ENCODE measurements at regions not wholly inside any gene's neighbourhood (a gene's known extent, or its start where the extent isn't known, plus 50 kb on each side); places are given as distances from the start of the nearest gene placed in this dataset.

DNA sequence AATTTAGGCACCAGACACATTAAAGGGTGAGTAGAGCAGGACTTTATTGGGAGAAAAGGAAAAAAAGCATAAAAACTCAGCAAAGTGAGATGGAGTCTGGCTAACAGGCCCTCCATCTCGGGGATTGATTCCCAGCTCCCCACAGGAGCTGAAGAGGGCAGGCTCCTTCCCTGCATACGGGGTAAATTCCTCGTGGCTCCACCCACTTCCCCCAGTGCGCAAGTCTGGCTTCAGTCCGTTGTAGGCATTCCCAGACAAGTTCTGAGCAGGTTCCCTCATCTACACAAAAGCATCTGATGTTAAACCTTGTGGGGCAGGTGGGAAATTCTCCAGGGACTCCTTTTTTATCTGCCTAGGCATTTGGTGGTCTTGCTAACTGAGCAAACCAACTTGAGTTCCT, 722.6 kb downstream of the ZNF385D start:
- ATAC-seq = no peak
- no peak for FAIRE-seq
- no peaks in the 10 kb centered on the region for H3K79me2 ChIP-seq (ENCODE audit: control insufficient read depth, insufficient read depth, low read length)
- H3K27ac ChIP-seq (ENCODE audit: control insufficient read depth, insufficient read depth) = no peak overlapping the region
- ChIA-PET CTCF (no interaction called here), SMC1A (ENCODE audit: uncharacterized antibody, unreplicated experiment) (no interaction called here), RAD21 (ENCODE audit: unreplicated experiment) (no interaction called here), POLR2A (no interaction called here)
- H4K20me1 ChIP-seq (ENCODE audit: control insufficient read depth, insufficient read depth) = no peaks in the 10 kb centered on the region
- no peaks in the 10 kb centered on the region for H3K4me1 ChIP-seq (ENCODE audit: control insufficient read depth, insufficient read depth, low read length)
- intact Hi-C loops (cut with micrococcal nuclease; ENCODE audit: unreplicated experiment) = no loop called here
- no peaks in the 10 kb centered on the region for H3K27me3 ChIP-seq (replicated peaks in 1 of 2; ENCODE audit: control insufficient read depth in 2 of 2, insufficient read depth in 2 of 2, low read length in 1 of 2)
- H2AFZ ChIP-seq (ENCODE audit: control insufficient read depth, low read depth, low read length) = no peak overlapping the region
- H3K9ac ChIP-seq (ENCODE audit: control insufficient read depth, insufficient read depth, low read length) = no peak overlapping the region
- in situ Hi-C loops (cut with MboI) = no loop called here
- no TSS peak for BruUV-seq (replicated peaks)
- no peaks in the 10 kb centered on the region for H3K9me3 ChIP-seq (replicated peaks; ENCODE audit: control insufficient read depth, insufficient read depth, low read length)
- H3K36me3 ChIP-seq (ENCODE audit: control insufficient read depth in 2 of 2, insufficient read depth in 2 of 2, low read length in 1 of 2) = no peaks in the 10 kb centered on the region
- no peak overlapping the region for H3K4me2 ChIP-seq (ENCODE audit: control insufficient read depth, insufficient read depth)
- no peak for DNase-seq (ENCODE audit: low read depth, low spot score)
- no peak overlapping the region for H3K4me3 ChIP-seq
- no peak for TF ChIP-seq IKZF1 (conservative IDR thresholded peaks at IDR 0.05)
- no peak for TF ChIP-seq CBFB (IDR thresholded peaks at IDR 0.05; ENCODE audit: low read depth)
- no peak for TF ChIP-seq EGR1 (IDR thresholded peaks at IDR 0.05; ENCODE audit: borderline replicate concordance in 1 of 2, low read depth in 2 of 2, low read length in 2 of 2)
- TF ChIP-seq, protein P1, sequence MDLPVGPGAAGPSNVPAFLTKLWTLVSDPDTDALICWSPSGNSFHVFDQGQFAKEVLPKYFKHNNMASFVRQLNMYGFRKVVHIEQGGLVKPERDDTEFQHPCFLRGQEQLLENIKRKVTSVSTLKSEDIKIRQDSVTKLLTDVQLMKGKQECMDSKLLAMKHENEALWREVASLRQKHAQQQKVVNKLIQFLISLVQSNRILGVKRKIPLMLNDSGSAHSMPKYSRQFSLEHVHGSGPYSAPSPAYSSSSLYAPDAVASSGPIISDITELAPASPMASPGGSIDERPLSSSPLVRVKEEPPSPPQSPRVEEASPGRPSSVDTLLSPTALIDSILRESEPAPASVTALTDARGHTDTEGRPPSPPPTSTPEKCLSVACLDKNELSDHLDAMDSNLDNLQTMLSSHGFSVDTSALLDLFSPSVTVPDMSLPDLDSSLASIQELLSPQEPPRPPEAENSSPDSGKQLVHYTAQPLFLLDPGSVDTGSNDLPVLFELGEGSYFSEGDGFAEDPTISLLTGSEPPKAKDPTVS (IDR thresholded peaks at IDR 0.05; ENCODE audit: low read depth, low read length) = no peak
- TF ChIP-seq CBX3 (IDR thresholded peaks at IDR 0.05; ENCODE audit: borderline replicate concordance, low read depth) = no peak
- TF ChIP-seq HDGF (IDR thresholded peaks at IDR 0.05) = no peak
- no peak for TF ChIP-seq HCFC1 (IDR thresholded peaks at IDR 0.05; ENCODE audit: low read length)
- TF ChIP-seq, protein P2, sequence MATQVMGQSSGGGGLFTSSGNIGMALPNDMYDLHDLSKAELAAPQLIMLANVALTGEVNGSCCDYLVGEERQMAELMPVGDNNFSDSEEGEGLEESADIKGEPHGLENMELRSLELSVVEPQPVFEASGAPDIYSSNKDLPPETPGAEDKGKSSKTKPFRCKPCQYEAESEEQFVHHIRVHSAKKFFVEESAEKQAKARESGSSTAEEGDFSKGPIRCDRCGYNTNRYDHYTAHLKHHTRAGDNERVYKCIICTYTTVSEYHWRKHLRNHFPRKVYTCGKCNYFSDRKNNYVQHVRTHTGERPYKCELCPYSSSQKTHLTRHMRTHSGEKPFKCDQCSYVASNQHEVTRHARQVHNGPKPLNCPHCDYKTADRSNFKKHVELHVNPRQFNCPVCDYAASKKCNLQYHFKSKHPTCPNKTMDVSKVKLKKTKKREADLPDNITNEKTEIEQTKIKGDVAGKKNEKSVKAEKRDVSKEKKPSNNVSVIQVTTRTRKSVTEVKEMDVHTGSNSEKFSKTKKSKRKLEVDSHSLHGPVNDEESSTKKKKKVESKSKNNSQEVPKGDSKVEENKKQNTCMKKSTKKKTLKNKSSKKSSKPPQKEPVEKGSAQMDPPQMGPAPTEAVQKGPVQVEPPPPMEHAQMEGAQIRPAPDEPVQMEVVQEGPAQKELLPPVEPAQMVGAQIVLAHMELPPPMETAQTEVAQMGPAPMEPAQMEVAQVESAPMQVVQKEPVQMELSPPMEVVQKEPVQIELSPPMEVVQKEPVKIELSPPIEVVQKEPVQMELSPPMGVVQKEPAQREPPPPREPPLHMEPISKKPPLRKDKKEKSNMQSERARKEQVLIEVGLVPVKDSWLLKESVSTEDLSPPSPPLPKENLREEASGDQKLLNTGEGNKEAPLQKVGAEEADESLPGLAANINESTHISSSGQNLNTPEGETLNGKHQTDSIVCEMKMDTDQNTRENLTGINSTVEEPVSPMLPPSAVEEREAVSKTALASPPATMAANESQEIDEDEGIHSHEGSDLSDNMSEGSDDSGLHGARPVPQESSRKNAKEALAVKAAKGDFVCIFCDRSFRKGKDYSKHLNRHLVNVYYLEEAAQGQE (IDR thresholded peaks at IDR 0.05; ENCODE audit: low read depth, low read length) = no peak
- no peak for TF ChIP-seq CHD1 (IDR thresholded peaks at IDR 0.05; ENCODE audit: low read depth, low read length)
- no peak for TF ChIP-seq ASH2L (IDR thresholded peaks at IDR 0.05; ENCODE audit: borderline replicate concordance, low read depth)
- no peak for TF ChIP-seq RAD51 (IDR thresholded peaks at IDR 0.05)
- TF ChIP-seq NRF1 (conservative IDR thresholded peaks at IDR 0.05; ENCODE audit: low read depth, low read length) = no peak
- TF ChIP-seq NFIC (IDR thresholded peaks at IDR 0.05; ENCODE audit: low read depth, low read length) = no peak
- TF ChIP-seq ZNF384 (IDR thresholded peaks at IDR 0.05; ENCODE audit: borderline replicate concordance, low read depth, low read length) = no peak
- no peak for TF ChIP-seq MEF2B (IDR thresholded peaks at IDR 0.05; ENCODE audit: partially characterized antibody, poor library complexity, severe bottlenecking)
- no peak for TF ChIP-seq FOXK2 (IDR thresholded peaks at IDR 0.05)
- TF ChIP-seq JUNB (IDR thresholded peaks at IDR 0.05) = no peak
- no peak for TF ChIP-seq CHD4 (IDR thresholded peaks at IDR 0.05)
- WGBS (ENCODE audit: insufficient coverage, insufficient replicate concordance, low lambda C conversion rate, missing lambda C conversion rate) = 26% methylated on average over 5 of the region's 5 CpGs
